ENCODE measurements at regions not wholly inside any gene's neighbourhood (a gene's known extent, or its start where the extent isn't known, plus 50 kb on each side); places are given as distances from the start of the nearest gene placed in this dataset.

DNA sequence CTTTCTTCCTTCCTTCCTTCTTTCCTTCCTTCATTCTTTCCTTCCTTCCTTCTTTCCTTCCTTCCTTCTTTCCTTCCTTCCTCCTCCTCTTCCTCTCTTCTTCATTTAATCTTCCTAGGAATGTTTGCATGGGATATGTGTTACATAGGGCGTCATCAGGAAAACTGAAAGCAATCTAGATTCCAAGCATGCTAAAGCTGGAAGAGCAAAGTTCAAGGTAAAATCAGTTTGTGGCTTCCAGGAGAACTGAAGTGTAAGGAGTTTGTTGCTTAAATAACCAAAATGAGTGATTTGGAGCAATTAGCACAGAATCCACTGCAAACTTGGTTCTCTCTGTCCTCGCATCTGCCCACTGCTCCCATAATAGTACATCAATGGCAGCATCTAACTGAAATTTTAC lies 716.2 kb downstream of the GBE1 start:
- no peaks in the 10 kb centered on the region for H3K27me3 ChIP-seq (ENCODE audit: insufficient read depth, low read depth, severe bottlenecking)
- H3K36me3 ChIP-seq, result no peaks in the 10 kb centered on the region
- H3K27ac ChIP-seq, result no peak overlapping the region
- no peaks in the 10 kb centered on the region for H3K9me3 ChIP-seq (ENCODE audit: severe bottlenecking)
- no peak overlapping the region for H3K4me3 ChIP-seq (ENCODE audit: low read depth, low read length)
- TF ChIP-seq, protein P1, sequence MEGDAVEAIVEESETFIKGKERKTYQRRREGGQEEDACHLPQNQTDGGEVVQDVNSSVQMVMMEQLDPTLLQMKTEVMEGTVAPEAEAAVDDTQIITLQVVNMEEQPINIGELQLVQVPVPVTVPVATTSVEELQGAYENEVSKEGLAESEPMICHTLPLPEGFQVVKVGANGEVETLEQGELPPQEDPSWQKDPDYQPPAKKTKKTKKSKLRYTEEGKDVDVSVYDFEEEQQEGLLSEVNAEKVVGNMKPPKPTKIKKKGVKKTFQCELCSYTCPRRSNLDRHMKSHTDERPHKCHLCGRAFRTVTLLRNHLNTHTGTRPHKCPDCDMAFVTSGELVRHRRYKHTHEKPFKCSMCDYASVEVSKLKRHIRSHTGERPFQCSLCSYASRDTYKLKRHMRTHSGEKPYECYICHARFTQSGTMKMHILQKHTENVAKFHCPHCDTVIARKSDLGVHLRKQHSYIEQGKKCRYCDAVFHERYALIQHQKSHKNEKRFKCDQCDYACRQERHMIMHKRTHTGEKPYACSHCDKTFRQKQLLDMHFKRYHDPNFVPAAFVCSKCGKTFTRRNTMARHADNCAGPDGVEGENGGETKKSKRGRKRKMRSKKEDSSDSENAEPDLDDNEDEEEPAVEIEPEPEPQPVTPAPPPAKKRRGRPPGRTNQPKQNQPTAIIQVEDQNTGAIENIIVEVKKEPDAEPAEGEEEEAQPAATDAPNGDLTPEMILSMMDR (IDR thresholded peaks at IDR 0.05; ENCODE audit: low read depth, low read length), result no peak
- DNase-seq, result no peak

DNA sequence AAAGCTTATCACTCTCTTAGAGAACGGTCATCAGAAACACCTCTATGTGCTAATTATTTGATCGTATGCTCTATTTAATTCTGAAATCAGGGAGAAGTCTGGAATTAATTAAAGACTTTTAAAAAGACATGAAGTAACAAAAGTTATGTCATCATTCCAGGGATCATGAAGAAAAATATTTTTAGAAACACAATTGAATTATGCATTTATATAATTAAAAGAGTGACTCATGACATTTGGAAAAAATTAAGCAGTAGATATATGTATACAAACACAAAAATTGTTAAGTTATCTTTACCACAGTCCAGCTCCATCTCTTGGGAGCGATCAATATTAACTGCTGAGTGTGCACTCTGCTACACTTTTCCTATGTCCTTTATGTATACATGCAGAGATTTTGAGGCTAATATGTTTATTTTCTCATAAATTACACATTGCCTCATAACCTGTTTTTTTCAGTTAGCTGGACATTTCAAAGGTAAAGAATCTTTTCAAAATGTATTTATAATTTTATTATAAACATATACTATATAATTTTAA lies 717.7 kb downstream of the GBE1 start:
- Histone ChIP-seq H3K27ac (no peak overlapping the region), H3K4me3 (ENCODE audit: low read depth, low read length) (no peak overlapping the region), H3K27me3 (ENCODE audit: insufficient read depth, low read depth, severe bottlenecking) (no peaks in the 10 kb centered on the region), H3K36me3 (no peaks in the 10 kb centered on the region), H3K9me3 (ENCODE audit: severe bottlenecking) (peaks cover 2% of the 10 kb centered on the region)
- TF ChIP-seq, protein P1 (IDR thresholded peaks at IDR 0.05; ENCODE audit: low read depth, low read length), result no peak
- no peak for DNase-seq

DNA sequence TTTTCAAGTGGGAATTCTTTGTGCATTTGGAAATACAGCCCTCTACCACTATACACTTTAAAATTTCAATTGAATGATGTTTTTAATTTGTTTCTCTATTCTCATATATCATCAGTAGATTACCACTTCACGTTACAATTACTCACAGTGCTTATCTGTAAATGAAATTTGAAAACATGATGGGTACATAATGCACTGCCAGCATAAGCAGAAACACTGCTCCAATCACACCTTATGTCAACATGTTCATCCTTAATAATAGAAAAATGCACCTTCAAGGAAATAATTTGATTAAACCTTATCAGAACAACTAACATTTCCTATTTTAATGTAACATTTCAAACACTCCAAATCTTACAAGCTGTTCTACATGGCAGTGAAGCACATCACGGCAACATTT lies 718.4 kb downstream of the GBE1 start:
- no peak overlapping the region for H3K4me3 ChIP-seq (ENCODE audit: low read depth, low read length)
- no peaks in the 10 kb centered on the region for H3K36me3 ChIP-seq
- no peak overlapping the region for H3K27ac ChIP-seq
- TF ChIP-seq, protein P1 (IDR thresholded peaks at IDR 0.05; ENCODE audit: low read depth, low read length), result no peak
- no peaks in the 10 kb centered on the region for H3K27me3 ChIP-seq (ENCODE audit: insufficient read depth, low read depth, severe bottlenecking)
- DNase-seq, result no peak
- H3K9me3 ChIP-seq (ENCODE audit: severe bottlenecking), result peaks cover 2% of the 10 kb centered on the region

DNA sequence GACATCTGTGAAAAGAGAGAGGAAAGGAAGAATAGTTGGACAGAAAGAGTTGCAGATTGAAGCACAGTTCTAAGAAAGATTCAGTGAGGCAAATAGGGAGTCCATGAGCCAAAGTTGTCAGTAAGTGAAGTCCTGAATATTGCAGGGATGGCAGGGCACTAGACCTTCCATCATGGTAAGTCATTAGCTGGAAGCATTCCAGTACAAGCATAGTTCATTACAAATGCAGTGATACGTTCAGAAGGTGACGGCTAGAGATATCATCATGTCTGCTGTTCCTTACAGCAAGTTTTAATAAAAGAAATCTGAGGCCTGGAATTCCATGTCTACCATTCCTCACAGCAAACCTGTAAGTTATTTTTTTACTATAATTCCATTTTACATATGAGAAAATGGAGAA lies 720.1 kb downstream of the GBE1 start:
- H3K27me3 ChIP-seq (ENCODE audit: insufficient read depth, low read depth, severe bottlenecking), result no peaks in the 10 kb centered on the region
- no peaks in the 10 kb centered on the region for H3K36me3 ChIP-seq
- TF ChIP-seq, protein P1 (IDR thresholded peaks at IDR 0.05; ENCODE audit: low read depth, low read length), result no peak
- H3K27ac ChIP-seq, result no peak overlapping the region
- peaks cover 2% of the 10 kb centered on the region for H3K9me3 ChIP-seq (ENCODE audit: severe bottlenecking)
- no peak overlapping the region for H3K4me3 ChIP-seq (ENCODE audit: low read depth, low read length)
- DNase-seq, result no peak

DNA sequence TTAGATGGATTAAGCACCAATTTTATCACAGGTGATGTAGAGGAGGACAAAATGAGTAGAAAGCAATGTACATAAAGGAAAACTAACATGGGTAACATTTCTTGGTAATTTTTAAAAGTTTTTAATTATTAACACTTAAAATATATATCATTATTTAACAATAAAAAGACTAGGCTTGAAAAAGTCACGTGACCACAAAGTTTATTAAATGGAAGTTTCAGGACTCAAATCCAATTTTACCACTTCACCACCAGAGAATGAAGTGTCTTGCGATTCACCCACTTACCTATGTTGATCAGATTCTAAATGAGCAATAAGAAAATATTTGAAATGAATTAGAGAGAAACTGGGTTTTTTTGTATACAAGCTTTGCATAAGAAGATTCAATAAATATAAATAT lies 721.3 kb downstream of the GBE1 start:
- TF ChIP-seq, protein P1 (IDR thresholded peaks at IDR 0.05; ENCODE audit: low read depth, low read length), result no peak

DNA sequence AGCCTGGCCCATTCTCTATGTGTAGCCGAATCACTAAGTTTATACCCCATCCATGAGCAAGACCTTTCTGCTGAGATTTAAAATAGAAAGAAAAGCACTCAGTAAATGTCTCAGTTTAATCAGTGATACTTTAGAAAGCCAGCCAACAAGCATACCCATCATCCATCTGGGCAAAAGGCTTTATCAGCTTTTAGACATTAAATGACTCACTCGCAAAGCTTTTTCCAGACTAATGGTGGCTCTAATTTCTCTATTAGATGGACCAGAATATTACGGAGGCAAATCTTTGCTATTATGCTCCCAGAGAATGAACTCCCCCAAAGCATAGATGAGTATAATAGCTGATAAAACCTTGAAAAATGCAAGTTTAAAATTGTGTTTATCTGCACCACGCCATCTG lies 727.8 kb downstream of the GBE1 start:
- DNase-seq, result no peak
- TF ChIP-seq, protein P1 (IDR thresholded peaks at IDR 0.05; ENCODE audit: low read depth, low read length), result no peak
- Histone ChIP-seq H3K36me3 (no peaks in the 10 kb centered on the region), H3K27me3 (ENCODE audit: insufficient read depth, low read depth, severe bottlenecking) (no peaks in the 10 kb centered on the region), H3K9me3 (ENCODE audit: severe bottlenecking) (no peaks in the 10 kb centered on the region), H3K27ac (no peak overlapping the region), H3K4me3 (ENCODE audit: low read depth, low read length) (no peak overlapping the region)

More for the DNA sequence above, 721.3 kb downstream of the GBE1 start:
- Histone ChIP-seq H3K36me3 (no peaks in the 10 kb centered on the region), H3K9me3 (ENCODE audit: severe bottlenecking) (peaks cover 2% of the 10 kb centered on the region), H3K4me3 (ENCODE audit: low read depth, low read length) (no peak overlapping the region), H3K27me3 (ENCODE audit: insufficient read depth, low read depth, severe bottlenecking) (no peaks in the 10 kb centered on the region), H3K27ac (no peak overlapping the region)
- DNase-seq, result no peak
